ENCODE measurements at regions not wholly inside any gene's neighbourhood (a gene's known extent, or its start where the extent isn't known, plus 50 kb on each side); places are given as distances from the start of the nearest gene placed in this dataset.

- Histone ChIP-seq H3K9ac (ENCODE audit: control insufficient read depth, insufficient read depth, low read length) (no peak overlapping the region), H3K4me2 (ENCODE audit: control insufficient read depth, insufficient read depth) (no peak overlapping the region), H2AFZ (ENCODE audit: control insufficient read depth, low read depth, low read length) (no peak overlapping the region), H3K79me2 (ENCODE audit: control insufficient read depth, insufficient read depth, low read length) (no peaks in the 10 kb centered on the region), H4K20me1 (ENCODE audit: control insufficient read depth, insufficient read depth) (no peaks in the 10 kb centered on the region), H3K4me1 (ENCODE audit: control insufficient read depth, insufficient read depth, low read length) (no peaks in the 10 kb centered on the region), H3K27me3 (replicated peaks in 1 of 2; ENCODE audit: control insufficient read depth in 2 of 2, insufficient read depth in 2 of 2, low read length in 1 of 2) (no peaks in the 10 kb centered on the region), H3K4me3 (no peak overlapping the region), H3K27ac (ENCODE audit: control insufficient read depth, insufficient read depth) (no peak overlapping the region), H3K9me3 (replicated peaks; ENCODE audit: control insufficient read depth, insufficient read depth, low read length) (no peaks in the 10 kb centered on the region; the same call in 2 of the 3 replicates), H3K36me3 (ENCODE audit: control insufficient read depth in 2 of 2, insufficient read depth in 2 of 2, low read length in 1 of 2) (no peaks in the 10 kb centered on the region)
- SMC1A ChIA-PET (ENCODE audit: uncharacterized antibody, unreplicated experiment) = no interaction called here
- no peak for DNase-seq (ENCODE audit: low read depth, low spot score)
- in situ Hi-C loops (cut with MboI) (no loop called here), intact Hi-C loops (cut with micrococcal nuclease; ENCODE audit: unreplicated experiment) (no loop called here)
- RAD21 ChIA-PET (ENCODE audit: unreplicated experiment) = no interaction called here
- no peak for TF ChIP-seq NFIC (IDR thresholded peaks at IDR 0.05; ENCODE audit: low read depth, low read length)
- no peak for TF ChIP-seq NFXL1 (IDR thresholded peaks at IDR 0.05; ENCODE audit: borderline replicate concordance)
- no peak for TF ChIP-seq TCF7 (IDR thresholded peaks at IDR 0.05; ENCODE audit: borderline replicate concordance)
- TF ChIP-seq RAD51 (IDR thresholded peaks at IDR 0.05) = no peak
- no peak for TF ChIP-seq CBX5 (IDR thresholded peaks at IDR 0.05; ENCODE audit: low read depth)
- no peak for TF ChIP-seq ZBED1 (IDR thresholded peaks at IDR 0.05; ENCODE audit: borderline replicate concordance)
- no peak for TF ChIP-seq BHLHE40 (IDR thresholded peaks at IDR 0.05; ENCODE audit: borderline replicate concordance in 1 of 2, low read depth in 2 of 2, low read length in 1 of 2)
- no peak for TF ChIP-seq DPF2 (IDR thresholded peaks at IDR 0.05)
- ATAC-seq = no peak
- no TSS peak for BruUV-seq (replicated peaks)
- CTCF ChIA-PET = no interaction called here
- POLR2A ChIA-PET = no interaction called here
- FAIRE-seq = no peak
- WGBS (ENCODE audit: insufficient coverage, insufficient replicate concordance, low lambda C conversion rate, missing lambda C conversion rate) = 15% methylated on average over 7 of the region's 8 CpGs
These were observed 141.1 kb upstream of the IRX2 start for GRCh38 chr5:2892466-2893000.

- ChIA-PET CTCF (no interaction called here), SMC1A (ENCODE audit: uncharacterized antibody, unreplicated experiment) (no interaction called here), RAD21 (ENCODE audit: unreplicated experiment) (no interaction called here), POLR2A (no interaction called here)
- FAIRE-seq = no peak
- intact Hi-C loops (cut with micrococcal nuclease; ENCODE audit: unreplicated experiment) (no loop called here), in situ Hi-C loops (cut with MboI) (no loop called here)
- Histone ChIP-seq H3K9me3 (replicated peaks; ENCODE audit: control insufficient read depth, insufficient read depth, low read length) (no peaks in the 10 kb centered on the region; the same call in 2 of the 3 replicates), H3K4me1 (ENCODE audit: control insufficient read depth, insufficient read depth, low read length) (no peaks in the 10 kb centered on the region), H3K27ac (ENCODE audit: control insufficient read depth, insufficient read depth) (no peak overlapping the region), H3K79me2 (ENCODE audit: control insufficient read depth, insufficient read depth, low read length) (no peaks in the 10 kb centered on the region), H3K4me2 (ENCODE audit: control insufficient read depth, insufficient read depth) (no peak overlapping the region), H3K36me3 (ENCODE audit: control insufficient read depth in 2 of 2, insufficient read depth in 2 of 2, low read length in 1 of 2) (no peaks in the 10 kb centered on the region), H2AFZ (ENCODE audit: control insufficient read depth, low read depth, low read length) (no peak overlapping the region), H3K4me3 (no peak overlapping the region), H3K27me3 (replicated peaks in 1 of 2; ENCODE audit: control insufficient read depth in 2 of 2, insufficient read depth in 2 of 2, low read length in 1 of 2) (no peaks in the 10 kb centered on the region), H3K9ac (ENCODE audit: control insufficient read depth, insufficient read depth, low read length) (no peak overlapping the region), H4K20me1 (ENCODE audit: control insufficient read depth, insufficient read depth) (no peaks in the 10 kb centered on the region)
- no peak for DNase-seq (ENCODE audit: low read depth, low spot score)
- no peak for ATAC-seq
- TF ChIP-seq SIN3A (IDR thresholded peaks at IDR 0.05; ENCODE audit: low read depth, low read length) = no peak
- WGBS (ENCODE audit: insufficient coverage, insufficient replicate concordance, low lambda C conversion rate, missing lambda C conversion rate) = 81% methylated on average over 3 of the region's 3 CpGs
- BruUV-seq (replicated peaks) = no TSS peak
These were observed 140.3 kb upstream of the IRX2 start for GRCh38 chr5:2891781-2892180.
